OCI-LY7 (cell line): ENCODE measurements at regions not wholly inside any gene's neighbourhood (a gene's known extent, or its start where the extent isn't known, plus 50 kb on each side); places are given as distances from the start of the nearest gene placed in this dataset.

Experiments
- BruUV-seq: library from RNA; stranded (reverse); fragments of 400-500 nt; replicated peaks from 2 replicates; lab custom pipeline; 2021; lab: Mats Ljungman, UMichigan
- CTCF ChIA-PET: fragments of 300-600 bp; sonication (Branson Sonifier 250); formaldehyde crosslinking; loops from one replicate; lab custom pipeline; 2022; ENCODE audit warnings: antibody characterized with exemption; ENCODE audit not compliant: unreplicated experiment; lab: Charles Lee
- POLR2A ChIA-PET: fragments of 300-600 bp; sonication (Branson Sonifier 250); formaldehyde crosslinking; loops from one replicate; lab custom pipeline; 2022; ENCODE audit warnings: antibody characterized with exemption; lab: Charles Lee
- DNase-seq: peaks from one replicate; pipeline ENCODE4 v3.0.0-alpha.2; 2015; ENCODE audit warnings: low spot score
- H2AFZ ChIP-seq: fragments of 200-600 bp; sonication (generic), shearing (Covaris generic); 2 replicates; pipeline ENCODE4 v1.6.1; 2014; ENCODE audit warnings: mild to moderate bottlenecking, antibody characterized with exemption, low read length, moderate library complexity
- H3K27ac ChIP-seq: fragments of 200-600 bp; sonication (generic); 2 replicates; pipeline ENCODE4 v1.5.1; 2014; ENCODE audit warnings: mixed run types, low read depth, mild to moderate bottlenecking, moderate library complexity, low read length, inconsistent platforms; ENCODE audit not compliant: poor library complexity, severe bottlenecking
- H3K36me3 ChIP-seq: fragments of 200-600 bp; sonication (generic); 2 replicates; pipeline ENCODE4 v1.6.1; 2014; ENCODE audit warnings: mild to moderate bottlenecking, antibody characterized with exemption, low read length, moderate library complexity, mixed read lengths; ENCODE audit not compliant: insufficient read depth
- H3K4me1 ChIP-seq: fragments of 200-600 bp; sonication (generic); 2 replicates; pipeline ENCODE4 v1.5.1; 2014; ENCODE audit warnings: mild to moderate bottlenecking, low read length; ENCODE audit not compliant: insufficient read depth, poor library complexity, severe bottlenecking
- H3K4me2 ChIP-seq: fragments of 200-600 bp; sonication (generic); 2 replicates; pipeline ENCODE4 v1.6.1; 2014; ENCODE audit warnings: mild to moderate bottlenecking, low read length
- H3K4me3 ChIP-seq: fragments of 200-600 bp; sonication (generic); 2 replicates; pipeline ENCODE4 v1.5.1; 2014; ENCODE audit warnings: mild to moderate bottlenecking, low read depth, low read length; ENCODE audit not compliant: poor library complexity, severe bottlenecking
- H3K79me2 ChIP-seq: fragments of 200-600 bp; sonication (generic); 2 replicates; pipeline ENCODE4 v1.6.1; 2016; ENCODE audit warnings: low read depth, mild to moderate bottlenecking, low read length, moderate library complexity, mixed read lengths; ENCODE audit not compliant: insufficient read depth
- H3K9me2 ChIP-seq: fragments of 200-600 bp; sonication (generic); 2 replicates; pipeline ENCODE4 v1.6.1; 2016; ENCODE audit warnings: mild to moderate bottlenecking, low read length, mixed read lengths; ENCODE audit not compliant: insufficient read depth
- H3K9me3 ChIP-seq: fragments of 200-600 bp; sonication (generic); 2 replicates; pipeline ENCODE4 v1.6.1; 2014; ENCODE audit warnings: mild to moderate bottlenecking, mixed run types, low read length, mixed read lengths
- H4K20me1 ChIP-seq: fragments of 200-600 bp; sonication (generic); 2 replicates; pipeline ENCODE4 v1.6.1; 2014; ENCODE audit warnings: mild to moderate bottlenecking, antibody characterized with exemption, low read length, moderate library complexity, mixed read lengths; ENCODE audit not compliant: insufficient read depth
- EZH2phosphoT487 ChIP-seq: fragments of 200-600 bp; sonication (generic); IDR thresholded peaks from 2 replicates; pipeline ENCODE4 v1.6.1; 2018; ENCODE audit warnings: low read depth, borderline replicate concordance, mild to moderate bottlenecking, mixed run types, antibody characterized with exemption, low read length, moderate library complexity, mixed read lengths
- intact Hi-C: fragments of 100-400 bp; cut with micrococcal nuclease; formaldehyde crosslinking; loops from one replicate; pipeline ENCODE4 v1.10.0; 2022; ENCODE audit not compliant: unreplicated experiment
- TF ChIP-seq, protein P1 (sequence below): fragments of 200-600 bp; sonication (generic); conservative IDR thresholded peaks from 2 replicates; pipeline ENCODE4 v1.5.1; 2014; ENCODE audit warnings: mild to moderate bottlenecking, antibody characterized with exemption, low read length, moderate library complexity, mixed read lengths

DNA sequence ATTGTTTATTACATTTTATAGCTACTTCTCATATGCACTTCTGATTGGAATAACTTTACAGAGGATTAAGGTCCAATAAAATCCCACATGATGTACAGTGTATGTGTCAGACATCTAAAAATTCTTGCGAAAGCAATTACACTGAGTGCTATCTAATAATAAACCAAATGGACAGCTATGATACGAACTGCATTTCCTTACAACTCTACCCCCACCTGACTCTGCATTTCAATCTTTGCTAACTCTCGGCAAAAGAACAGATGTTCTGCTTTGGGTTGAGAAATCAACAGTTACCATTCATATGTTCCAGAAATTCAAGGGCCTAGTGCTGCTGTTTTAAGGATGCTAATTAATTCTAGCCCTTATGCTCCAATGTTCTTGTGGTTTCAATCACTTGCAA is 287.9 kb upstream of the NOCT start:
- Histone ChIP-seq H3K36me3 (no peaks in the 10 kb centered on the region), H3K9me3 (no peaks in the 10 kb centered on the region), H3K27ac (no peak overlapping the region), H3K4me1 (no peaks in the 10 kb centered on the region), H3K4me3 (no peak overlapping the region), H2AFZ (no peak overlapping the region), H3K9me2 (no peaks in the 10 kb centered on the region), H3K79me2 (no peaks in the 10 kb centered on the region), H4K20me1 (no peaks in the 10 kb centered on the region), H3K4me2 (no peak overlapping the region)
- ChIA-PET CTCF (no interaction called here), POLR2A (no interaction called here)
- TF ChIP-seq EZH2phosphoT487: no peak
- no peak for DNase-seq
- intact Hi-C loops: no loop called here
- BruUV-seq: no TSS peak

DNA sequence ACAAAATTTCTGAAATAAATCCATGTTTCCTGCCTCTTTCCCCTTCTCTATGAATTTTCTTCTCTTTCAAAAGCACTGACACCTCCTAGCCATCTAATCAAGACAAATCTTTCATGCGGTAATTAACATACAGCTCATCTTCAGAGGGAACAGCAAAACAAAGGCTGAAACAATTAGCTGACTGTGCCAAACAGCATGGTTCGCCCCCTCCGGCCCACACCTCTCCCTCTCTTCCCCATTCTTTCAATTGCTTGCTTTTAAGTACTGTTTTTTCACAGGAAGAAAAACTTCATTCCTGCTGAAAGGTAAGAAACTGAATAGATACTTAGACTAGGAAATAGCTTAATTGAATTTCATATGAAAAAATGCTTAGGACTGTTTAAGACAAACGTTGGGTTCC is 291.1 kb upstream of the NOCT start:
- BruUV-seq: no TSS peak
- no peak for DNase-seq
- H3K9me3 ChIP-seq: no peaks in the 10 kb centered on the region
- H3K27ac ChIP-seq: no peak overlapping the region
- H3K79me2 ChIP-seq: no peaks in the 10 kb centered on the region
- no peak overlapping the region for H3K4me3 ChIP-seq
- no peaks in the 10 kb centered on the region for H3K36me3 ChIP-seq
- ChIA-PET CTCF (no interaction called here), POLR2A (no interaction called here)
- H3K4me2 ChIP-seq: no peak overlapping the region
- H3K4me1 ChIP-seq: no peaks in the 10 kb centered on the region
- intact Hi-C loops: no loop called here
- no peak overlapping the region for H2AFZ ChIP-seq
- H3K9me2 ChIP-seq: peaks cover 6% of the 10 kb centered on the region; the same call in 1 of the 2 replicates
- no peaks in the 10 kb centered on the region for H4K20me1 ChIP-seq
- TF ChIP-seq EZH2phosphoT487: no peak
- TF ChIP-seq, protein P1, sequence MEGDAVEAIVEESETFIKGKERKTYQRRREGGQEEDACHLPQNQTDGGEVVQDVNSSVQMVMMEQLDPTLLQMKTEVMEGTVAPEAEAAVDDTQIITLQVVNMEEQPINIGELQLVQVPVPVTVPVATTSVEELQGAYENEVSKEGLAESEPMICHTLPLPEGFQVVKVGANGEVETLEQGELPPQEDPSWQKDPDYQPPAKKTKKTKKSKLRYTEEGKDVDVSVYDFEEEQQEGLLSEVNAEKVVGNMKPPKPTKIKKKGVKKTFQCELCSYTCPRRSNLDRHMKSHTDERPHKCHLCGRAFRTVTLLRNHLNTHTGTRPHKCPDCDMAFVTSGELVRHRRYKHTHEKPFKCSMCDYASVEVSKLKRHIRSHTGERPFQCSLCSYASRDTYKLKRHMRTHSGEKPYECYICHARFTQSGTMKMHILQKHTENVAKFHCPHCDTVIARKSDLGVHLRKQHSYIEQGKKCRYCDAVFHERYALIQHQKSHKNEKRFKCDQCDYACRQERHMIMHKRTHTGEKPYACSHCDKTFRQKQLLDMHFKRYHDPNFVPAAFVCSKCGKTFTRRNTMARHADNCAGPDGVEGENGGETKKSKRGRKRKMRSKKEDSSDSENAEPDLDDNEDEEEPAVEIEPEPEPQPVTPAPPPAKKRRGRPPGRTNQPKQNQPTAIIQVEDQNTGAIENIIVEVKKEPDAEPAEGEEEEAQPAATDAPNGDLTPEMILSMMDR: no peak

DNA sequence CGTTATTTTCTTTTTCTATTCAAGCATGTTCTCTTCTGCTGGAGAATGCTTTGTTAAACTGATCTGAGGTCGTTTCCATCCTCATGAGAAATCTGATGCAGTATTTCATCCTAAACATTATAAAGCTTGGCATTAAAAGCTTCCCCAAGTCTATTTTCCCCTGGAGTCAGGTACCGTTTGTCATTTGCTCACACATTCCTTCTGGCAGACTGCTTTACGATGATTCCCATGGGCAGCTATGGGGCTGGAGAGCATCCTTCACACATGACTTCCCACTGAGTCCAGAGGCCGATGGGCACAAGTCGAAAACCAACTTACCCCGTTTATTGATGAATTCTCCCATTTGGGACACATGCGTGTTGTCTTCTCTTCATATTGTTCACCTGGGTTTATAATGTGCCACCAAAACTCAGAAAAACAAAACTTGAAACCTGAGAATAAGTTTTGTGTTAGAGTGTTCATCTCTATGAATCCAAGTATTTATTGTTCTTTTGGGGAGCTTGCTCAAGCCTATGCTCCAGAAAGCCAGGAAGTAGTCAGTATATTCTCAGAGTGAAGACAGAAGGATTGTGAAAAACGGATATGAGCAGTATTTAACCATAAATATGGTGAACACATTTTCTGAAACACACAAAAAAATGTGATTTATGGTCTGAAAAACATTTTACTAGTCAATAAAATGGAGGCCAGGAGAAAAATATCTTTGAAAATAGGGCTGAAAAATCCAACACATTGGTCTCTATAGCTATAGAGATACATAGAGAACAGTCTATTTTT is 298.8 kb upstream of the NOCT start:
- CTCF ChIA-PET: no interaction called here

More for the DNA sequence above, 298.8 kb upstream of the NOCT start:
- H3K4me3 ChIP-seq: no peak overlapping the region
- no peaks in the 10 kb centered on the region for H4K20me1 ChIP-seq
- H3K27ac ChIP-seq: no peak overlapping the region
- no peak overlapping the region for H3K4me2 ChIP-seq
- no TSS peak for BruUV-seq
- no peak for DNase-seq
- POLR2A ChIA-PET: interaction anchor here (0.5 kb wide), 1 partner anchor 16 kb away, joined by 3 read pairs; no protein-coding TSS in a partner anchor
- H3K9me2 ChIP-seq: peaks cover 6% of the 10 kb centered on the region; the same call in 1 of the 2 replicates
- H3K79me2 ChIP-seq: no peaks in the 10 kb centered on the region
- TF ChIP-seq, protein P1: no peak
- TF ChIP-seq EZH2phosphoT487: no peak
- H3K4me1 ChIP-seq: no peaks in the 10 kb centered on the region
- intact Hi-C loops: no loop called here
- H3K36me3 ChIP-seq: no peaks in the 10 kb centered on the region
- H2AFZ ChIP-seq: no peak overlapping the region
- H3K9me3 ChIP-seq: no peaks in the 10 kb centered on the region
